Esophagus (tissue), 2 donors: ENCODE measurements at regions not wholly inside any gene's neighbourhood (a gene's known extent, or its start where the extent isn't known, plus 50 kb on each side); places are given as distances from the start of the nearest gene placed in this dataset.

Source experiments
- H3K27ac ChIP-seq, 2 donors: one replicate each; pipeline ENCODE4 v1.5.1; 2013; ENCODE audit warnings: low read depth in 2 of 2, mild to moderate bottlenecking in 2 of 2, inconsistent platforms in 1 of 2, low read length in 1 of 2, moderate library complexity in 1 of 2
- H3K27me3 ChIP-seq, 2 donors: one replicate each; pipeline ENCODE4 v1.6.1; 2013; ENCODE audit warnings: low read length in 2 of 2, control low read depth in 1 of 2, mild to moderate bottlenecking in 1 of 2; ENCODE audit not compliant: insufficient read depth in 2 of 2, control insufficient read depth in 1 of 2
- H3K36me3 ChIP-seq, 2 donors: one replicate each; pipeline ENCODE4 v1.6.1; 2013; ENCODE audit warnings: low read length in 1 of 2; ENCODE audit not compliant: control insufficient read depth in 2 of 2, insufficient read depth in 2 of 2
- H3K4me1 ChIP-seq, 2 donors: one replicate each; pipeline ENCODE4 v1.6.1; 2013; ENCODE audit warnings: low read length in 1 of 2; ENCODE audit not compliant: control insufficient read depth in 2 of 2, insufficient read depth in 2 of 2
- H3K4me3 ChIP-seq, 2 donors: one replicate each; pipeline ENCODE4 v1.5.1; 2013; ENCODE audit warnings: low read length in 2 of 2, mild to moderate bottlenecking in 2 of 2, low read depth in 1 of 2, moderate library complexity in 1 of 2
- H3K9me3 ChIP-seq, 2 donors: one replicate each; pipeline ENCODE4 v1.6.1; 2013; ENCODE audit warnings: mild to moderate bottlenecking in 2 of 2, low read depth in 1 of 2, low read length in 1 of 2, moderate library complexity in 1 of 2; ENCODE audit not compliant: control insufficient read depth in 2 of 2, insufficient read depth in 1 of 2
- WGBS, 2 donors: extraction: QIAGEN DNeasy Blood & Tissue Kit; methylation state at CpG; one replicate each; pipeline ENCODE4 v1.1.7; 2013; 5-methylcytosine and 5-hydroxymethylcytosine counted together
- donor health status: healthy with polysubstance abuse.
- donor health status: Bipolar disorder and iron deficiency.

DNA sequence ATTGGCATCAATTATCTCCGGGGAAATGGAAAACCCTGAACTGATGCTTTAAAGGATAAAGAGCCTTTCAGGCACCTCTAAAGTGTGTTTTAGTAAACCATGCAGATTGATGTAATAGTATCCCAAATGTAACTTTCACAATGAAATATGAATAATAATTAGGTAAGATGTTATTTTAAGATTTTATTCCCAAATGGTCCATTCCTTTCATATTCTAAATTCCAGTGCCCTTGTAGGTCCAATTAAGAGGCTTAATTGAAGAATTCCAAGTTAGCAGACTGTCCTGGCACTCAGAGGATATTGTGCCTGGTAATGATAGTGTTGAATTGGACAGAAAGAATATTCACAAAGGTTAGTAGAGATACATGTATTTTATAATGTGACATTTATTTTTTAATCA is 352.5 kb upstream of the NUDT12 start:
- Histone ChIP-seq H3K4me1 (no peaks in the 10 kb centered on the region), H3K27ac (no peak overlapping the region), H3K4me3 (no peak overlapping the region), H3K36me3 (no peaks in the 10 kb centered on the region), H3K27me3 (no peaks in the 10 kb centered on the region), H3K9me3 (no peaks in the 10 kb centered on the region)
- WGBS, 2 donors: 88 to 95% methylated on average over 1 of the region's 1 CpG

DNA sequence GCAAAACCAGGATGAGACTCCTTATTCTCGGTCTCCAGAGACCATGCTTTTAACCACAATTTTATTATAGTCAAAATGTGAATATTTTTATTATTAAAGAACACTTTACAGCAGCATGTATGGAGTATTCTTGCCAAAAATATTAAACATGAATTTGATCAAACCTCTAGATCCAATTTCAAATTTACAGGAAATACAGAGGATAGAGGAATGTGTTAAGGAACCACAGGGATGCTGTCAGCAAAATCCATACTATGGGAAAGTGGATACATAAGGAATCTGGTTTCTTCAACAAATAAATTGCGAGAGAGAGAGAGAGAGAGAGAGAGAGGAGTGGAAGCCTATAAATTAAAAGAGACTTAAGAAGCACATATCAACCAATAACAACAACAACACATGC is 348.2 kb upstream of the NUDT12 start:
- 70 to 73% methylated on average over 2 of the region's 2 CpGs for WGBS, 2 donors
- H3K4me3 ChIP-seq: no peak overlapping the region
- H3K9me3 ChIP-seq: no peaks in the 10 kb centered on the region
- H3K4me1 ChIP-seq: no peaks in the 10 kb centered on the region
- no peak overlapping the region for H3K27ac ChIP-seq
- H3K36me3 ChIP-seq: no peaks in the 10 kb centered on the region
- H3K27me3 ChIP-seq: no peaks in the 10 kb centered on the region

DNA sequence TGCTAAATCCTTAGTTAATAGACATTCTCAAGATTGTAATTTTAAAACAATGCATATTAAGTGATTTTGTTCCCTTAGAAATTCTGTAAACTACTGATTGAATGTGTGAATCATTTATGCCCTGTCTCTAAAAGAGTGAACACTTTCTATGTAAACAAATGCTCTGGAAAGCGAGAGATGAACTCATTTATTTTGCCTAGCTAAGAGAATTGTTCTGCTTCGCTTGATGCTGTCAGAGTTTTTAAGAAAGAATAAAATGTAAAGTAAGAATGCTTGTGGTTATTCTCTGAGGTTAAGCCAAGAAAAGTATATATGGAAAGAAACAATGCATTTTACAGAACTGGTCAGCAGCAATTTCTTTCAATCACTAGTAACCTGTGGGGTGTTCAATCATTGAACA is 347.4 kb upstream of the NUDT12 start:
- Histone ChIP-seq H3K4me1 (no peaks in the 10 kb centered on the region), H3K9me3 (no peaks in the 10 kb centered on the region), H3K36me3 (no peaks in the 10 kb centered on the region), H3K27me3 (no peaks in the 10 kb centered on the region), H3K27ac (no peak overlapping the region), H3K4me3 (no peak overlapping the region)
- 49 to 64% methylated on average over 2 of the region's 2 CpGs for WGBS, 2 donors

DNA sequence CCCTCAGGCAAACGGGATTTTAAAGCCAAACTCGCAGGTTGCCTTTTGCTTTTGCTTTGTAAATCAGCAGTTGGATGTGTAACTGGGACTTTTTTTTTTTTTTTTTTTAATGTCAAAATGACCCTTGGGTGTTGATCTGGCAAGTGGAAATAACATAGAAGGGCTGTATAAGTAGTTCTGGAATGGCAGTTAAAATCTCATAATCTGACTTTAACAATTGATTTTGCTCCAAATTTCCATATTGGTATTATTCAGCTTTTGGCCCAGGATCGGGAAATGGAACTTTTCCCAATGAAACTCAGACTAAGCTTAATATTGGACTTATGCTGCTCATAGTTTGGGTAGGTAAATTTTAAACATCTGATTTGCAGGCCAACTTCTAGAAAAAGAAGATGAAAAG is 346.8 kb upstream of the NUDT12 start:
- Histone ChIP-seq H3K27me3 (no peaks in the 10 kb centered on the region), H3K9me3 (no peaks in the 10 kb centered on the region), H3K4me1 (no peaks in the 10 kb centered on the region), H3K36me3 (no peaks in the 10 kb centered on the region), H3K4me3 (no peak overlapping the region), H3K27ac (no peak overlapping the region)
- 74 to 79% methylated on average over 3 of the region's 3 CpGs for WGBS, 2 donors

DNA sequence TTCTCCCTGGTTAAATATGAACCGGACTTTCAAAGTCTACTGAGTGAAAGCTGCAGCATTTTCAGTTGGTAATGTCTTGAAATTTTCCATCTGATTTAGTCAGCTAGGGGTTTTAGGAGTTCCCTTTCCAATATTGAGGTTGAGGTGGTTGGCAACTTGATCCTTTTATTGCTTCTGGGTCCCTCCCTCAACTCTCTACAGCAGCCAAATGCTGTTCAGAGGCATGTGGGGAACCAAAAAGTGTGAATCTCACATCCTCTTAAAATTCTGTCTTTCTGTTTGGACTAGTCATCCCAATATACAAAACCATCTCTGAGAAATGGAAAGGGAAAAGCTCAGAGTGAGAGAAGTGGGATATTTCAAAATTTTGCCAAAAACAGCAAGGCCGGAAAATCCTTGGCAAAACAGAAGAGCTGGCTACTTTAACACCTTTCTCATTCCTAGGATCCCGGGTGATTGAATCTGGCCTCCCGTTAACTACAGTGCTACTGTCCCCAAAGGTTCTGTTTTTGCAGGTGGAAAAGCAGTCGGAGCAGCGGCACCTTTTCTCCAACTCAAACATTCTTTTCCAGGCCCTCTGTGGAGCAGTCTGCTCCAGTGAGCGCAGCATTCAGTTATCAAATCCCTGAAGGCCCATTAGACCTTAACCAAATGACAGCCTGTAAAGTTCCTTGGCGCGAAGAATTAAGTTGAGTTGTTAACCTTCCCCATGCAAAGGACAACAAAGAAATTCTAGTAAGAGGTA is 345.9 kb upstream of the NUDT12 start:
- H3K27me3 ChIP-seq: no peaks in the 10 kb centered on the region
- H3K36me3 ChIP-seq: no peaks in the 10 kb centered on the region
- H3K9me3 ChIP-seq: no peaks in the 10 kb centered on the region
- no peak overlapping the region for H3K4me3 ChIP-seq
- 77% methylated on average over 9 of the region's 9 CpGs for WGBS, 2 donors
- no peak overlapping the region for H3K27ac ChIP-seq
- no peaks in the 10 kb centered on the region for H3K4me1 ChIP-seq

DNA sequence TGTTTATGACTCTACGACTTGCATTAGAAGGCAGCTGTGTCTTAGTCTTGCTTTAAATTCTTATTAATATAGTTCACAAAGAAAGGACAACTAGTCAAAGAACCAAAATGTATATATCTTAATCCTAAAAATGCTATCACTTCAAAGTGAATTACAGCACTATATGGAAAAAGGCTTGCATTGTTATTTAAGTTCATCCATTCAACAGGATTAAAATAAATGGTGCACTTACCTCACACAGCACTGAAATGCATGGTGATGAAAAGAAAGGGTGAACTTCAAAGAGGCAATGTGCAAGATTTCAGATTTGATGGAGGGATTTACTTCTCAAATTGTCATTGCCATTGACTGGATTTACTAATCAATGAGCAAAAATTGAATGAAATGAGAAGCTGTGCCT is 344.4 kb upstream of the NUDT12 start:
- Histone ChIP-seq H3K36me3 (no peaks in the 10 kb centered on the region), H3K9me3 (no peaks in the 10 kb centered on the region), H3K27ac (no peak overlapping the region), H3K4me3 (no peak overlapping the region), H3K27me3 (no peaks in the 10 kb centered on the region), H3K4me1 (no peaks in the 10 kb centered on the region)
- 38 to 53% methylated on average over 1 of the region's 1 CpG for WGBS, 2 donors

DNA sequence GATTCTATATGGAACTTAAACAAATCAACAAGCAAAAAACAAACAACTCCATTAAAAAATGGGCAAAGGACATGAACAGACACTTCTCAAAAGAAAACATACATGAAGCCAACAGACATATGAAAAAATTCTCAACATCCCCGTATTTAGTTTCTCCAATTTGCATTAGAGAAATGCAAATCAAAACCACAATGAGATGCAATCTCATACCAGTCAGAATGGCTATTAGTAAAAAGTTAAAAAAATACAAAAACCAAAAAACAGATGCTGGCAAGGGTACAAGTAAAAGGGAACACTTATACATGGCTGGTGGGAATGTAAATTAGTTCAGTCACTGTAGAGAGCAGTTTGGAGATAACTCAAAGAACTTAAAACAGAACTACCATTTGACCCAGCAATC is 342.1 kb upstream of the NUDT12 start:
- Histone ChIP-seq H3K4me3 (no peak overlapping the region), H3K4me1 (no peaks in the 10 kb centered on the region), H3K27me3 (no peaks in the 10 kb centered on the region), H3K27ac (no peak overlapping the region), H3K9me3 (no peaks in the 10 kb centered on the region), H3K36me3 (no peaks in the 10 kb centered on the region)
- 82 to 88% methylated on average over 1 of the region's 1 CpG for WGBS, 2 donors

DNA sequence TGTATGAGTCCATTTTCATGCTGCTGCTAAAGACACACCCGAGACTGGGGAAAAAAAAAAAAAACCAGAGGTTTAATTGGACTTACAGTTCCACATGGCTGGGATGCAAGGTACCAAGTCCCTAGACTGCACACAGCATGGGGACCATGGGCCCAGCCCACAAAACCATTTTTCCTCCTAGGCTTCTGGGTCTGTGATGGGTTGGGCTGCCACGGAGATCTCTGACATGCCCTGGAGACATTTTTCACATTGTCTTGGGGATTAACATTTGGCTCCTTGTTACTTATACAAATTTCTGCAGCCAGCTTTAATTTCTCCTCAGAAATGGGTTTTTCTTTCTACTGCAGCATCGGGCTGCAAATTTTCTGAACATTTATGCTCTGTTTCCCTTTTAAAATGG is 340.3 kb upstream of the NUDT12 start:
- H3K4me3 ChIP-seq: no peak overlapping the region
- H3K4me1 ChIP-seq: no peaks in the 10 kb centered on the region
- 53 to 63% methylated on average over 3 of the region's 3 CpGs for WGBS, 2 donors
- no peaks in the 10 kb centered on the region for H3K27me3 ChIP-seq
- no peaks in the 10 kb centered on the region for H3K36me3 ChIP-seq
- H3K27ac ChIP-seq: no peak overlapping the region
- no peaks in the 10 kb centered on the region for H3K9me3 ChIP-seq

DNA sequence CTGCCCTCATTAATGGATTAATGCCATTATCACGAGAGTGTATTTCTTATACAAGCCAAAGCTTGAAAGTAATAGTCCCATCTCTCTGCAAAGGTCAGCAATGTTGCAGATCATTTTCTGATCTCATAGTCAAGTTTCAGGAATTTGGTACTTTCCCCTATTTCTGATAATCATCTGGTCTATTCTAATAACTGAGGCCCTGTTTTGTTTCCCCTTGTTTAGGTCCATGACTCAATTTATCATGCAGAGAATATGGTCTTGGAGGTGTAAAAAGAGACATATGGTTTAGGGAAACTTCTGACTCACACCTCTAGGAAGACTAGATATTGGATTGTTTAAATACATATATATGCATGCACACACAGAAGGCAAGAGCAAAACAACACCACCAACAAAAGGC is 339.3 kb upstream of the NUDT12 start:
- Histone ChIP-seq H3K4me1 (no peaks in the 10 kb centered on the region), H3K27me3 (no peaks in the 10 kb centered on the region), H3K36me3 (no peaks in the 10 kb centered on the region), H3K4me3 (no peak overlapping the region), H3K9me3 (no peaks in the 10 kb centered on the region), H3K27ac (no peak overlapping the region)
- 78 to 79% methylated on average over 1 of the region's 1 CpG for WGBS, 2 donors

DNA sequence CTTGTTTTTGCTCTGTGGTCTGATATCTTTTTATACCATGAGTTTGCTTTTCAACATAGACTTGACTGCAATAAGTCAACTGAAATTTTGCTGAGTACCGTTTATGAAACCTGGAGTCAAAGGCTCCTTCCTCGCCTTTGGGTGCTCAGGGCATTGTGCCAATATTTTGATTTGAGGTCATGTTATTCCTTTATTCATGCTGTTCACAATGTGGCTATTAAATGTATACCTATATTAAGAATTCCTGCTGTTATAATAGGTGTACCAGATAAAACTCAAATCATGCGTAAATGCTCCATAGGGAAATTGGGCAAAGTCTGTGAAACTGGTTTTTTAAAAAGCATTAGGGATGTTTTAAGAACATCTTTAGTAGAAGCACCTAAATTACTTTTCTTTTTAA is 334.0 kb upstream of the NUDT12 start:
- Histone ChIP-seq H3K27ac (no peak overlapping the region), H3K9me3 (no peaks in the 10 kb centered on the region), H3K36me3 (no peaks in the 10 kb centered on the region), H3K4me3 (no peak overlapping the region), H3K27me3 (no peaks in the 10 kb centered on the region), H3K4me1 (no peaks in the 10 kb centered on the region)
- WGBS, 2 donors: 70 to 82% methylated on average over 3 of the region's 3 CpGs
